HepG2 (cell line): ENCODE measurements at regions not wholly inside any gene's neighbourhood (a gene's known extent, or its start where the extent isn't known, plus 50 kb on each side); places are given as distances from the start of the nearest gene placed in this dataset.

Experiments
- ATAC-seq: fragments of 200-7000 bp; cut with Tn5 transposase; 3 replicates; pipeline ENCODE4 v1.9.1; 2020; ENCODE audit warnings: mild to moderate bottlenecking, moderate library complexity
- BruUV-seq: library from RNA; stranded (reverse); fragments of 400-500 nt; replicated peaks from 2 replicates; lab custom pipeline; 2021; lab: Mats Ljungman, UMichigan
- CTCF ChIA-PET: fragments of 300-600 bp; formaldehyde crosslinking; extraction: SDS; loops from one replicate; lab custom pipeline; 2021; ENCODE audit warnings: low total read pairs, inconsistent platforms, low intra/inter-chr PET ratio; lab: Yijun Ruan, JAX
- POLR2A ChIA-PET: fragments of 350-600 bp; sonication (Branson Sonifier 250); formaldehyde crosslinking; loops from one replicate; lab custom pipeline; 2020; ENCODE audit warnings: antibody characterized with exemption, inconsistent platforms; lab: Yijun Ruan, JAX
- DNase-seq: peaks from one replicate; pipeline ENCODE4 v3.0.0-alpha.2; 2015; ENCODE audit warnings: low spot score
- FAIRE-seq: peaks from 3 replicates; lab custom pipeline; 2011; peaks lifted over from hg19 to GRCh38; lab: Jason Lieb, UNC
- H2AFZ ChIP-seq: one replicate; pipeline ENCODE4 v1.6.1; 2011; ENCODE audit warnings: low read length, inconsistent platforms
- H3K27ac ChIP-seq: fragments of 300-600 bp; 3 replicates; pipeline ENCODE4 v1.8.0; 2011; ENCODE audit warnings: mixed run types, mild to moderate bottlenecking, mixed read lengths, low read length, inconsistent platforms; ENCODE audit not compliant: insufficient read depth; ENCODE audit errors: extremely low read length
- H3K27me3 ChIP-seq, 2 experiments: fragments of 200-600 bp in 1 of 2; 2 replicates in 1 of 2; 3 replicates in 1 of 2; pipeline versions ENCODE4 v1.6.0 to v1.8.0; 2011; ENCODE audit warnings: low read length in 2 of 2, mild to moderate bottlenecking in 2 of 2, moderate library complexity in 2 of 2, inconsistent platforms in 1 of 2; ENCODE audit not compliant: insufficient read depth in 2 of 2, control insufficient read depth in 1 of 2
- H3K36me3 ChIP-seq, 2 experiments: fragments of 200-600 bp in 1 of 2; replicated peaks in 1 of 2; 2 replicates in 1 of 2; 3 replicates in 1 of 2; pipeline versions ENCODE4 v1.5.1 to v1.8.0; 2011; ENCODE audit warnings: low read length in 2 of 2, inconsistent platforms in 1 of 2; ENCODE audit not compliant: insufficient read depth in 2 of 2, control insufficient read depth in 1 of 2
- H3K4me1 ChIP-seq: 2 replicates; pipeline ENCODE4 v1.5.1; 2012; ENCODE audit warnings: low read length, inconsistent platforms; ENCODE audit not compliant: insufficient read depth
- H3K4me2 ChIP-seq: 2 replicates; pipeline ENCODE4 v1.6.0; 2011; ENCODE audit warnings: low read depth, low read length, inconsistent platforms
- H3K4me3 ChIP-seq, 3 experiments: fragments of 200-600 bp in 1 of 3; sonication (generic), shearing (Covaris generic) in 1 of 3; replicated peaks in 1 of 3; 2 replicates each; pipeline ENCODE4 v1.5.1; 2011 to 2016; ENCODE audit warnings: low read length in 3 of 3, inconsistent platforms in 2 of 3, low read depth in 2 of 3, mild to moderate bottlenecking in 2 of 3, control low read depth in 1 of 3, mixed read lengths in 1 of 3; ENCODE audit not compliant: insufficient read depth in 1 of 3
- H3K79me2 ChIP-seq: one replicate; pipeline ENCODE4 v1.6.1; 2011; ENCODE audit warnings: low read length, inconsistent platforms; ENCODE audit not compliant: insufficient read depth
- H3K9ac ChIP-seq: 2 replicates; pipeline ENCODE4 v1.6.0; 2011; ENCODE audit warnings: mild to moderate bottlenecking, low read depth, low read length, inconsistent platforms; ENCODE audit not compliant: insufficient read depth
- H3K9me3 ChIP-seq: 2 replicates; pipeline ENCODE4 v1.5.1; 2012; ENCODE audit warnings: mild to moderate bottlenecking, low read length
- H4K20me1 ChIP-seq: 2 replicates; pipeline ENCODE4 v1.6.0; 2011; ENCODE audit warnings: inconsistent platforms, mild to moderate bottlenecking, low read length, moderate library complexity; ENCODE audit not compliant: insufficient read depth
- DPF2 ChIP-seq: sonication (generic); formaldehyde crosslinking; IDR thresholded peaks from 2 replicates; pipeline ENCODE4 v1.4.0; 2020; ENCODE audit warnings: mild to moderate bottlenecking, low read depth, missing genetic modification reagents, borderline replicate concordance
- FOXK1 ChIP-seq: sonication (generic); formaldehyde crosslinking; IDR thresholded peaks from 2 replicates; pipeline ENCODE4 v1.4.0; 2020; ENCODE audit warnings: low read depth, missing genetic modification reagents, borderline replicate concordance
- KDM2A ChIP-seq: sonication (generic); formaldehyde crosslinking; IDR thresholded peaks from 2 replicates; pipeline ENCODE4 v1.4.0; 2020; ENCODE audit warnings: low read depth, missing genetic modification reagents, borderline replicate concordance
- KLF13 ChIP-seq: sonication (generic); formaldehyde crosslinking; IDR thresholded peaks from 2 replicates; pipeline ENCODE4 v1.4.0; 2020; ENCODE audit warnings: mild to moderate bottlenecking, missing genetic modification reagents
- PHF8 ChIP-seq: sonication (generic); formaldehyde crosslinking; IDR thresholded peaks from 2 replicates; pipeline ENCODE4 v1.5.0; 2020; ENCODE audit warnings: missing genetic modification reagents
- RELA ChIP-seq: sonication (generic); formaldehyde crosslinking; IDR thresholded peaks from 2 replicates; pipeline ENCODE4 v1.4.0; 2020; ENCODE audit warnings: missing genetic modification reagents
- RXRB ChIP-seq: IDR thresholded peaks from 2 replicates; pipeline ENCODE4 v1.6.1; 2016; ENCODE audit warnings: borderline replicate concordance, missing genetic modification reagents, missing compliant biosample characterization
- SMAD9 ChIP-seq: sonication (generic); formaldehyde crosslinking; IDR thresholded peaks from 2 replicates; pipeline ENCODE4 v1.5.1; 2020; ENCODE audit warnings: mild to moderate bottlenecking, missing genetic modification reagents
- TCF12 ChIP-seq, 2 experiments: fragments of 450-650 bp in 1 of 2; sonication (generic) in 1 of 2; formaldehyde crosslinking in 1 of 2; IDR thresholded peaks; 2 replicates each; pipeline versions ENCODE4 v1.6.1 to v1.8.0; 2017 to 2022; ENCODE audit warnings: antibody characterized with exemption in 1 of 2, mild to moderate bottlenecking in 1 of 2, missing genetic modification reagents in 1 of 2, moderate library complexity in 1 of 2
- ZNF580 ChIP-seq: IDR thresholded peaks from 2 replicates; pipeline ENCODE4 v1.6.1; 2016; ENCODE audit warnings: low read depth, borderline replicate concordance
- ZNF652 ChIP-seq: IDR thresholded peaks from 2 replicates; pipeline ENCODE4 v1.6.1; 2016; ENCODE audit warnings: low read depth, borderline replicate concordance
- ZNF678 ChIP-seq: sonication (generic); formaldehyde crosslinking; IDR thresholded peaks from 2 replicates; pipeline ENCODE4 v1.4.0; 2020; ENCODE audit warnings: mild to moderate bottlenecking, missing genetic modification reagents
- ZSCAN31 ChIP-seq: sonication (generic); formaldehyde crosslinking; IDR thresholded peaks from 2 replicates; pipeline ENCODE4 v1.5.0; 2020; ENCODE audit warnings: low read depth, mild to moderate bottlenecking, missing genetic modification reagents
- WGBS: methylation state at CpG from one replicate; pipeline ENCODE4 v1.1.6; 2017; ENCODE audit warnings: low lambda C conversion rate; 5-methylcytosine and 5-hydroxymethylcytosine counted together
- in situ Hi-C: cut with HindIII; loops from 2 replicates; pipeline ENCODE4 v1.10.0; 2017; ENCODE audit warnings: low pct_unique_long_range_greater_than_20kb; ENCODE audit not compliant: extremely low pct_ligation_motif_present
- intact Hi-C: fragments of 100-400 bp; cut with micrococcal nuclease; formaldehyde crosslinking; loops from one replicate; pipeline ENCODE4 v1.10.0; 2022; ENCODE audit not compliant: unreplicated experiment
- TF ChIP-seq, protein P1 (sequence below): sonication (generic); formaldehyde crosslinking; IDR thresholded peaks from 2 replicates; pipeline ENCODE4 v1.4.0; 2020; ENCODE audit warnings: missing genetic modification reagents, borderline replicate concordance
- TF ChIP-seq, protein P2 (sequence below): sonication (generic); formaldehyde crosslinking; IDR thresholded peaks from 2 replicates; pipeline ENCODE4 v1.4.0; 2020; ENCODE audit warnings: missing genetic modification reagents, borderline replicate concordance

- TF ChIP-seq, protein P1, sequence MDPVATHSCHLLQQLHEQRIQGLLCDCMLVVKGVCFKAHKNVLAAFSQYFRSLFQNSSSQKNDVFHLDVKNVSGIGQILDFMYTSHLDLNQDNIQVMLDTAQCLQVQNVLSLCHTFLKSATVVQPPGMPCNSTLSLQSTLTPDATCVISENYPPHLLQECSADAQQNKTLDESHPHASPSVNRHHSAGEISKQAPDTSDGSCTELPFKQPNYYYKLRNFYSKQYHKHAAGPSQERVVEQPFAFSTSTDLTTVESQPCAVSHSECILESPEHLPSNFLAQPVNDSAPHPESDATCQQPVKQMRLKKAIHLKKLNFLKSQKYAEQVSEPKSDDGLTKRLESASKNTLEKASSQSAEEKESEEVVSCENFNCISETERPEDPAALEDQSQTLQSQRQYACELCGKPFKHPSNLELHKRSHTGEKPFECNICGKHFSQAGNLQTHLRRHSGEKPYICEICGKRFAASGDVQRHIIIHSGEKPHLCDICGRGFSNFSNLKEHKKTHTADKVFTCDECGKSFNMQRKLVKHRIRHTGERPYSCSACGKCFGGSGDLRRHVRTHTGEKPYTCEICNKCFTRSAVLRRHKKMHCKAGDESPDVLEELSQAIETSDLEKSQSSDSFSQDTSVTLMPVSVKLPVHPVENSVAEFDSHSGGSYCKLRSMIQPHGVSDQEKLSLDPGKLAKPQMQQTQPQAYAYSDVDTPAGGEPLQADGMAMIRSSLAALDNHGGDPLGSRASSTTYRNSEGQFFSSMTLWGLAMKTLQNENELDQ (CRISPR knock-in tag) = no peak
- no peak for TF ChIP-seq DPF2
- no peak for TF ChIP-seq PHF8 (CRISPR knock-in tag)
- TF ChIP-seq ZSCAN31 (CRISPR knock-in tag) = no peak
- TF ChIP-seq SMAD9 (CRISPR knock-in tag) = no peak
- no peak for TF ChIP-seq RELA (CRISPR knock-in tag)
Observed at GRCh38 chr20:60113771-60114170, 155.5 kb downstream of the CDH26 start (continued).

GRCh38 chr20:60115451-60115850 is 157.2 kb downstream of the CDH26 start:
- no peaks in the 10 kb centered on the region for H4K20me1 ChIP-seq
- peaks cover 0 to 9% of the 10 kb centered on the region in 2 experiments; a peak in 2 of 5 replicates for H3K27me3 ChIP-seq
- FAIRE-seq (no peak), DNase-seq (no peak), ATAC-seq (no peak)
- in situ Hi-C loops (no loop called here), intact Hi-C loops (no loop called here)
- no peaks in the 10 kb centered on the region for H3K4me1 ChIP-seq
- CTCF ChIA-PET = no interaction called here
- H3K79me2 ChIP-seq = no peaks in the 10 kb centered on the region
- H3K4me3 ChIP-seq = no peak overlapping the region
- no peaks in the 10 kb centered on the region for H3K36me3 ChIP-seq
- H3K27ac ChIP-seq = no peak overlapping the region
- no TSS peak for BruUV-seq
- TF ChIP-seq KLF13 (CRISPR knock-in tag) = no peak
- no peak for TF ChIP-seq ZNF678 (CRISPR knock-in tag)
- TF ChIP-seq TCF12 (IDR thresholded peaks at IDR 0.05) = no peak
- TF ChIP-seq TCF12 (CRISPR knock-in tag; IDR thresholded peaks at IDR 0.05) = no peak
- no peak for TF ChIP-seq ZNF580 (CRISPR knock-in tag)
- TF ChIP-seq FOXK1 (CRISPR knock-in tag) = no peak
- no peak for TF ChIP-seq RXRB (CRISPR knock-in tag)
- TF ChIP-seq KDM2A = no peak
- TF ChIP-seq DPF2 = no peak
- TF ChIP-seq, protein P2, sequence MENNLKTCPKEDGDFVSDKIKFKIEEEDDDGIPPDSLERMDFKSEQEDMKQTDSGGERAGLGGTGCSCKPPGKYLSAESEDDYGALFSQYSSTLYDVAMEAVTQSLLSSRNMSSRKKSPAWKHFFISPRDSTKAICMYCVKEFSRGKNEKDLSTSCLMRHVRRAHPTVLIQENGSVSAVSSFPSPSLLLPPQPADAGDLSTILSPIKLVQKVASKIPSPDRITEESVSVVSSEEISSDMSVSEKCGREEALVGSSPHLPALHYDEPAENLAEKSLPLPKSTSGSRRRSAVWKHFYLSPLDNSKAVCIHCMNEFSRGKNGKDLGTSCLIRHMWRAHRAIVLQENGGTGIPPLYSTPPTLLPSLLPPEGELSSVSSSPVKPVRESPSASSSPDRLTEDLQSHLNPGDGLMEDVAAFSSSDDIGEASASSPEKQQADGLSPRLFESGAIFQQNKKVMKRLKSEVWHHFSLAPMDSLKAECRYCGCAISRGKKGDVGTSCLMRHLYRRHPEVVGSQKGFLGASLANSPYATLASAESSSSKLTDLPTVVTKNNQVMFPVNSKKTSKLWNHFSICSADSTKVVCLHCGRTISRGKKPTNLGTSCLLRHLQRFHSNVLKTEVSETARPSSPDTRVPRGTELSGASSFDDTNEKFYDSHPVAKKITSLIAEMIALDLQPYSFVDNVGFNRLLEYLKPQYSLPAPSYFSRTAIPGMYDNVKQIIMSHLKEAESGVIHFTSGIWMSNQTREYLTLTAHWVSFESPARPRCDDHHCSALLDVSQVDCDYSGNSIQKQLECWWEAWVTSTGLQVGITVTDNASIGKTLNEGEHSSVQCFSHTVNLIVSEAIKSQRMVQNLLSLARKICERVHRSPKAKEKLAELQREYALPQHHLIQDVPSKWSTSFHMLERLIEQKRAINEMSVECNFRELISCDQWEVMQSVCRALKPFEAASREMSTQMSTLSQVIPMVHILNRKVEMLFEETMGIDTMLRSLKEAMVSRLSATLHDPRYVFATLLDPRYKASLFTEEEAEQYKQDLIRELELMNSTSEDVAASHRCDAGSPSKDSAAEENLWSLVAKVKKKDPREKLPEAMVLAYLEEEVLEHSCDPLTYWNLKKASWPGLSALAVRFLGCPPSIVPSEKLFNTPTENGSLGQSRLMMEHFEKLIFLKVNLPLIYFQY (CRISPR knock-in tag) = no peak
- TF ChIP-seq ZNF652 (CRISPR knock-in tag) = no peak
- no peak overlapping the region for H3K4me2 ChIP-seq
- 3% methylated on average over 6 of the region's 6 CpGs for WGBS
- no peak overlapping the region for H3K9ac ChIP-seq
- H2AFZ ChIP-seq = no peak overlapping the region
- POLR2A ChIA-PET = no interaction called here
- no peaks in the 10 kb centered on the region for H3K9me3 ChIP-seq
